MM.1S (cell line): ENCODE measurements at regions not wholly inside any gene's neighbourhood (a gene's known extent, or its start where the extent isn't known, plus 50 kb on each side); places are given as distances from the start of the nearest gene placed in this dataset.

Experiments used
- DNase-seq: peaks from one replicate; pipeline ENCODE4 v3.0.0-alpha.2; 2015
- H2AFZ ChIP-seq: fragments of 300-600 bp; sonication (generic); 2 replicates; pipeline ENCODE4 v1.6.0; 2016; ENCODE audit warnings: antibody characterized with exemption, low read length
- H3F3A ChIP-seq: fragments of 300-600 bp; sonication (generic); 2 replicates; pipeline ENCODE4 v1.6.1; 2016; ENCODE audit warnings: mild to moderate bottlenecking, antibody characterized with exemption, low read length, moderate library complexity, mixed read lengths; ENCODE audit not compliant: insufficient read depth
- H3K27ac ChIP-seq: fragments of 300-600 bp; sonication (generic); 2 replicates; pipeline ENCODE4 v1.5.1; 2016; ENCODE audit warnings: mild to moderate bottlenecking, low read length
- H3K27me3 ChIP-seq: fragments of 300-600 bp; sonication (generic); replicated peaks from 2 replicates; pipeline ENCODE4 v1.6.0; 2016; ENCODE audit warnings: low read length; ENCODE audit not compliant: insufficient read depth
- H3K36me3 ChIP-seq: fragments of 300-600 bp; sonication (generic); replicated peaks from 2 replicates; pipeline ENCODE4 v1.6.1; 2016; ENCODE audit warnings: mild to moderate bottlenecking, low read length, mixed read lengths; ENCODE audit not compliant: insufficient read depth
- H3K4me1 ChIP-seq: fragments of 300-600 bp; sonication (generic); 2 replicates; pipeline ENCODE4 v1.6.1; 2016; ENCODE audit warnings: low read length, mixed read lengths
- H3K4me2 ChIP-seq: fragments of 300-600 bp; sonication (generic); 2 replicates; pipeline ENCODE4 v1.6.0; 2016; ENCODE audit warnings: low read depth, low read length
- H3K4me3 ChIP-seq: fragments of 300-600 bp; sonication (generic); 2 replicates; pipeline ENCODE4 v1.5.1; 2016; ENCODE audit warnings: low read length, mixed read lengths
- H3K79me2 ChIP-seq: fragments of 300-600 bp; sonication (generic); 2 replicates; pipeline ENCODE4 v1.6.1; 2016; ENCODE audit warnings: mixed run types, low read length, mixed read lengths
- H3K9ac ChIP-seq: fragments of 300-600 bp; sonication (generic); 2 replicates; pipeline ENCODE4 v1.6.1; 2016; ENCODE audit warnings: low read length, mixed read lengths
- H3K9me2 ChIP-seq: fragments of 300-600 bp; sonication (generic); replicated peaks from 2 replicates; pipeline ENCODE4 v1.6.1; 2016; ENCODE audit warnings: mild to moderate bottlenecking, low read length, mixed read lengths; ENCODE audit not compliant: insufficient read depth
- H3K9me3 ChIP-seq: fragments of 300-600 bp; sonication (generic); replicated peaks from 2 replicates; pipeline ENCODE4 v1.6.1; 2016; ENCODE audit warnings: mild to moderate bottlenecking, low read length, mixed read lengths; ENCODE audit not compliant: insufficient read depth
- H4K20me1 ChIP-seq: fragments of 300-600 bp; sonication (generic); 2 replicates; pipeline ENCODE4 v1.6.1; 2016; ENCODE audit warnings: mild to moderate bottlenecking, low read length, moderate library complexity, mixed read lengths; ENCODE audit not compliant: insufficient read depth
- EZH2 ChIP-seq: fragments of 300-600 bp; sonication (generic); optimal IDR thresholded peaks from 2 replicates; pipeline ENCODE3; 2017; ENCODE audit warnings: low read depth, mild to moderate bottlenecking, antibody characterized with exemption, low read length, mixed read lengths
- EZH2phosphoT487 ChIP-seq: fragments of 300-600 bp; sonication (generic); IDR thresholded peaks from 2 replicates; pipeline ENCODE4 v1.6.1; 2018; ENCODE audit warnings: antibody characterized with exemption, low read length
- TF ChIP-seq, protein P1 (sequence below): fragments of 300-600 bp; sonication (generic); IDR thresholded peaks from 2 replicates; pipeline ENCODE4 v1.5.1; 2016; ENCODE audit warnings: antibody characterized with exemption, low read length, mixed read lengths

GRCh38 chr13:26951581-26952177 is 191.1 kb upstream of the GPR12 start:
- H4K20me1 ChIP-seq: no peaks in the 10 kb centered on the region
- no peaks in the 10 kb centered on the region for H3K9me3 ChIP-seq
- H2AFZ ChIP-seq: no peak overlapping the region
- no peak overlapping the region for H3K4me2 ChIP-seq
- H3K9me2 ChIP-seq: no peaks in the 10 kb centered on the region
- H3K9ac ChIP-seq: no peak overlapping the region
- H3F3A ChIP-seq: no peaks in the 10 kb centered on the region
- no peaks in the 10 kb centered on the region for H3K79me2 ChIP-seq
- TF ChIP-seq EZH2phosphoT487: no peak
- no peak for TF ChIP-seq EZH2
- TF ChIP-seq, protein P1, sequence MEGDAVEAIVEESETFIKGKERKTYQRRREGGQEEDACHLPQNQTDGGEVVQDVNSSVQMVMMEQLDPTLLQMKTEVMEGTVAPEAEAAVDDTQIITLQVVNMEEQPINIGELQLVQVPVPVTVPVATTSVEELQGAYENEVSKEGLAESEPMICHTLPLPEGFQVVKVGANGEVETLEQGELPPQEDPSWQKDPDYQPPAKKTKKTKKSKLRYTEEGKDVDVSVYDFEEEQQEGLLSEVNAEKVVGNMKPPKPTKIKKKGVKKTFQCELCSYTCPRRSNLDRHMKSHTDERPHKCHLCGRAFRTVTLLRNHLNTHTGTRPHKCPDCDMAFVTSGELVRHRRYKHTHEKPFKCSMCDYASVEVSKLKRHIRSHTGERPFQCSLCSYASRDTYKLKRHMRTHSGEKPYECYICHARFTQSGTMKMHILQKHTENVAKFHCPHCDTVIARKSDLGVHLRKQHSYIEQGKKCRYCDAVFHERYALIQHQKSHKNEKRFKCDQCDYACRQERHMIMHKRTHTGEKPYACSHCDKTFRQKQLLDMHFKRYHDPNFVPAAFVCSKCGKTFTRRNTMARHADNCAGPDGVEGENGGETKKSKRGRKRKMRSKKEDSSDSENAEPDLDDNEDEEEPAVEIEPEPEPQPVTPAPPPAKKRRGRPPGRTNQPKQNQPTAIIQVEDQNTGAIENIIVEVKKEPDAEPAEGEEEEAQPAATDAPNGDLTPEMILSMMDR: no peak
- no peaks in the 10 kb centered on the region for H3K4me1 ChIP-seq
- H3K27me3 ChIP-seq: no peaks in the 10 kb centered on the region
- DNase-seq: no peak
- no peak overlapping the region for H3K4me3 ChIP-seq
- no peaks in the 10 kb centered on the region for H3K36me3 ChIP-seq
- H3K27ac ChIP-seq: no peak overlapping the region

DNA sequence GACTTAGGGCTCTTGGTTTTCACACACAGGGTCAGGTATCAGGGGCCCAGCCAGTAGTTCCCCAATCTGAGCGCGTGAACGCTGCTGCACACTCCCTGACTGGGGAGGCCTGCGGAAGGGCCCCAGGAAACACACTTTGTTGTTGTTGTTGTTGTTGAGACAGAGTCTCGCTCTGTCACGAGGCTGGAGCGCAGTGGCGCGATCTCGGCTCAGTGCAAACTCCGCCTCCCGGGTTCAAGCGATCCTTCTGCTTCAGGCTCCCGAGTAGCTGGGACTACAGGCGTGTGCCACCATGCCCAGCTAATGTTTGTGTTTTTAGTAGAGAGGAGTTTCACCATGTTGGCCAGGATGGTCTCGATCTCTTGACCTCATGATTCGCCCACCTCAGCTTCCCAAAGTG is 190.4 kb upstream of the GPR12 start:
- H3K79me2 ChIP-seq: no peaks in the 10 kb centered on the region
- no peaks in the 10 kb centered on the region for H3K36me3 ChIP-seq
- H3K4me1 ChIP-seq: no peaks in the 10 kb centered on the region
- no peak overlapping the region for H3K9ac ChIP-seq
- H3K4me2 ChIP-seq: no peak overlapping the region
- no peak overlapping the region for H3K27ac ChIP-seq
- no peak for TF ChIP-seq EZH2phosphoT487
- no peak for TF ChIP-seq EZH2
- TF ChIP-seq, protein P1: no peak
- H4K20me1 ChIP-seq: no peaks in the 10 kb centered on the region
- no peaks in the 10 kb centered on the region for H3K27me3 ChIP-seq
- H3K9me2 ChIP-seq: no peaks in the 10 kb centered on the region
- no peak overlapping the region for H3K4me3 ChIP-seq
- H2AFZ ChIP-seq: no peak overlapping the region
- no peaks in the 10 kb centered on the region for H3K9me3 ChIP-seq
- no peak for DNase-seq
- H3F3A ChIP-seq: no peaks in the 10 kb centered on the region

DNA sequence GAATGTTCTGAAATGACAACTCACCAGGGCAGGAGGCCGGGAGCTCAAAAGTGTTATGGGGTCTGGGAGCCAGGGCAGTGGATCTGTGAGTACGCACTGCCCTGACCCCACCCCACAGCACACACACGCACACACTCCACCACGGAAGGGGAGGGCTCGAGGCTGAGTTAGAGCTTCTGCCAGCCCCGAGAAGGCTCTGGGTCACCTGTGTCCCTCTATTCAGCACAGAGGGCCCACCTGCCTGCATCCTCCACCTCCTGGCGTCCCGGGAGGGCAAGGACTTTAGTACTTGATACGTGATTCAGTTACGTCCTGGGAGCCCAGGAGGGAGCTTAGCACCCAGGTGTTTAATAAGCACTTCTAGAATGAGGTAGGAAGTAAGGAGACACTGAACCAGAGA is 190.0 kb upstream of the GPR12 start:
- TF ChIP-seq EZH2: no peak
- no peak for TF ChIP-seq EZH2phosphoT487
- TF ChIP-seq, protein P1: no peak
- no peak overlapping the region for H2AFZ ChIP-seq
- no peaks in the 10 kb centered on the region for H3K4me1 ChIP-seq

More for the DNA sequence above, 190.0 kb upstream of the GPR12 start:
- Histone ChIP-seq H3K9me2 (no peaks in the 10 kb centered on the region), H3K27me3 (no peaks in the 10 kb centered on the region), H4K20me1 (no peaks in the 10 kb centered on the region), H3K4me3 (no peak overlapping the region), H3F3A (no peaks in the 10 kb centered on the region), H3K36me3 (no peaks in the 10 kb centered on the region), H3K9me3 (no peaks in the 10 kb centered on the region), H3K4me2 (no peak overlapping the region), H3K27ac (no peak overlapping the region), H3K9ac (no peak overlapping the region), H3K79me2 (no peaks in the 10 kb centered on the region)
- no peak for DNase-seq
